ENCODE measurements at regions not wholly inside any gene's neighbourhood (a gene's known extent, or its start where the extent isn't known, plus 50 kb on each side); places are given as distances from the start of the nearest gene placed in this dataset.

- H3K27ac ChIP-seq (ENCODE audit: low read depth in 2 of 2, low read length in 1 of 2) = peak overlapping the region; percentile 64 to 69
- WGBS, 2 donors = 21 to 44% methylated on average over 16 of the region's 16 CpGs
- H3K4me1 ChIP-seq (ENCODE audit: control insufficient read depth in 2 of 2, insufficient read depth in 2 of 2, low read length in 1 of 2) = peaks cover 0 to 10% of the 10 kb centered on the region in 2 donors
- H3K4me3 ChIP-seq (ENCODE audit: low read depth in 1 of 2, low read length in 2 of 2) = no peak overlapping the region
- H3K27me3 ChIP-seq (ENCODE audit: control insufficient read depth in 1 of 2, insufficient read depth in 2 of 2, low read length in 2 of 2) = no peaks in the 10 kb centered on the region
- no peaks in the 10 kb centered on the region for H3K9me3 ChIP-seq (ENCODE audit: control insufficient read depth in 2 of 2, insufficient read depth in 1 of 2, low read depth in 1 of 2, low read length in 1 of 2)
- no peaks in the 10 kb centered on the region for H3K36me3 ChIP-seq (ENCODE audit: control insufficient read depth in 2 of 2, insufficient read depth in 2 of 2, low read length in 1 of 2)
Measured at GRCh38 chr1:209219791-209220524, 363.6 kb upstream of the CAMK1G start.

GRCh38 chr1:209222826-209223225 lies 360.7 kb upstream of the CAMK1G start:
- H3K36me3 ChIP-seq (ENCODE audit: control insufficient read depth in 2 of 2, insufficient read depth in 2 of 2, low read length in 1 of 2) = no peaks in the 10 kb centered on the region
- H3K4me1 ChIP-seq (ENCODE audit: control insufficient read depth in 2 of 2, insufficient read depth in 2 of 2, low read length in 1 of 2) = peaks cover 0 to 5% of the 10 kb centered on the region in 2 donors
- no peak overlapping the region for H3K27ac ChIP-seq (ENCODE audit: low read depth in 2 of 2, low read length in 1 of 2)
- no peaks in the 10 kb centered on the region for H3K9me3 ChIP-seq (ENCODE audit: control insufficient read depth in 2 of 2, insufficient read depth in 1 of 2, low read depth in 1 of 2, low read length in 1 of 2)
- no peak overlapping the region for H3K4me3 ChIP-seq (ENCODE audit: low read depth in 1 of 2, low read length in 2 of 2)
- H3K27me3 ChIP-seq (ENCODE audit: control insufficient read depth in 1 of 2, insufficient read depth in 2 of 2, low read length in 2 of 2) = no peaks in the 10 kb centered on the region
- 93% methylated on average over 5 of the region's 5 CpGs for whole genome bisulfite sequencing, 2 donors

- Histone ChIP-seq H3K36me3 (ENCODE audit: control insufficient read depth in 2 of 2, insufficient read depth in 2 of 2, low read length in 1 of 2) (no peaks in the 10 kb centered on the region), H3K27me3 (ENCODE audit: control insufficient read depth in 1 of 2, insufficient read depth in 2 of 2, low read length in 2 of 2) (no peaks in the 10 kb centered on the region), H3K4me1 (ENCODE audit: control insufficient read depth in 2 of 2, insufficient read depth in 2 of 2, low read length in 1 of 2) (peaks cover 0 to 5% of the 10 kb centered on the region in 2 donors), H3K9me3 (ENCODE audit: control insufficient read depth in 2 of 2, insufficient read depth in 1 of 2, low read depth in 1 of 2, low read length in 1 of 2) (no peaks in the 10 kb centered on the region), H3K4me3 (ENCODE audit: low read depth in 1 of 2, low read length in 2 of 2) (no peak overlapping the region), H3K27ac (ENCODE audit: low read depth in 2 of 2, low read length in 1 of 2) (peak overlapping the region in 1 of 2 donors; percentile 48)
- 17 to 18% methylated on average over 1 of the region's 1 CpG for WGBS, 2 donors
Measured at GRCh38 chr1:209223791-209224190, 359.7 kb upstream of the CAMK1G start.

DNA sequence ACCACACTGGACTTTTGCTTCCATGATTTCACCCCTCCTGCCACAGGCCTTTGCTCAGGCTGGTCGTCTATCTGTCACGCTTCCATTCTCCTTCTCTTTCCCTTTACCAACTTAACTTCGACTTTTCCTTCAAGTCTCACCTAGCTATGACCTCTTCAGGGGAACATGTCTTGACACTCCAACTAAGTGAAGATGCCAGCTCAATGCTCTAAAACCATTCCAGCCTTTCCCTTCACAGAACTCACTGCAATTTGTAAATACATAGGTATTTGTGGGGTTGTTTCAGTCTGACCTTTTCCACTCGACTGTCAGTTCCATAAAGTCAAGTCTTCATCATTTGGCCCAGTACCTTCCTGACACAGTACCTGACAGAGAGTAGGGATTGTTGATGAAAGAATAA lies 358.6 kb upstream of the CAMK1G start:
- H3K27me3 ChIP-seq (ENCODE audit: control insufficient read depth in 1 of 2, insufficient read depth in 2 of 2, low read length in 2 of 2) = no peaks in the 10 kb centered on the region
- peak overlapping the region; percentile 63 to 80 for H3K27ac ChIP-seq (ENCODE audit: low read depth in 2 of 2, low read length in 1 of 2)
- H3K4me3 ChIP-seq (ENCODE audit: low read depth in 1 of 2, low read length in 2 of 2) = no peak overlapping the region
- no peaks in the 10 kb centered on the region for H3K9me3 ChIP-seq (ENCODE audit: control insufficient read depth in 2 of 2, insufficient read depth in 1 of 2, low read depth in 1 of 2, low read length in 1 of 2)
- peaks cover 0 to 2% of the 10 kb centered on the region in 2 donors for H3K4me1 ChIP-seq (ENCODE audit: control insufficient read depth in 2 of 2, insufficient read depth in 2 of 2, low read length in 1 of 2)
- WGBS, 2 donors = 44 to 70% methylated on average over 4 of the region's 4 CpGs
- no peaks in the 10 kb centered on the region for H3K36me3 ChIP-seq (ENCODE audit: control insufficient read depth in 2 of 2, insufficient read depth in 2 of 2, low read length in 1 of 2)

DNA sequence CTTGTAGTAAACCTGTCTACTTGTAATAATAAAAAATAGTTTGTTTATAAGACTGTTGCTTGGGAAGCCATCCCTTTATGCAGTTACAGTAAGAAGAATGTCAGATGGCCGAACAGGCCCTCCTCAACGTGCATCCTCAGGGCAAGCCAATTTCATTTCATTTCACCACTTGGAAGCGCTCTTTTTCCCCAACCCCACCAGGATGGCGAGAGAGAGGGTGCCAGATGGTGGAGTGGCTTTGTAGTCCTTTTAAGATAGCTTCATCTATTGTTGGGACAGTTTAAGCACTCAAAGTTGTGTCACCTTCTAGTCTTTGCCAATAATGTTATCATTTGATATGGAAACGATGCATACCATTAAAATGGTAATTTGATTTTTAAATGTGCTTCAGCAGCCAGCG lies 356.3 kb upstream of the CAMK1G start:
- Histone ChIP-seq H3K27ac (ENCODE audit: low read depth in 2 of 2, low read length in 1 of 2) (no peak overlapping the region), H3K4me1 (ENCODE audit: control insufficient read depth in 2 of 2, insufficient read depth in 2 of 2, low read length in 1 of 2) (no peaks in the 10 kb centered on the region), H3K9me3 (ENCODE audit: control insufficient read depth in 2 of 2, insufficient read depth in 1 of 2, low read depth in 1 of 2, low read length in 1 of 2) (peaks cover 5 to 7% of the 10 kb centered on the region in 2 donors), H3K27me3 (ENCODE audit: control insufficient read depth in 1 of 2, insufficient read depth in 2 of 2, low read length in 2 of 2) (no peaks in the 10 kb centered on the region), H3K4me3 (ENCODE audit: low read depth in 1 of 2, low read length in 2 of 2) (no peak overlapping the region), H3K36me3 (ENCODE audit: control insufficient read depth in 2 of 2, insufficient read depth in 2 of 2, low read length in 1 of 2) (no peaks in the 10 kb centered on the region)
- 77 to 82% methylated on average over 6 of the region's 6 CpGs for WGBS, 2 donors

- Histone ChIP-seq H3K4me1 (ENCODE audit: control insufficient read depth in 2 of 2, insufficient read depth in 2 of 2, low read length in 1 of 2) (no peaks in the 10 kb centered on the region), H3K9me3 (ENCODE audit: control insufficient read depth in 2 of 2, insufficient read depth in 1 of 2, low read depth in 1 of 2, low read length in 1 of 2) (peaks cover 7 to 11% of the 10 kb centered on the region in 2 donors), H3K4me3 (ENCODE audit: low read depth in 1 of 2, low read length in 2 of 2) (no peak overlapping the region), H3K27ac (ENCODE audit: low read depth in 2 of 2, low read length in 1 of 2) (no peak overlapping the region), H3K36me3 (ENCODE audit: control insufficient read depth in 2 of 2, insufficient read depth in 2 of 2, low read length in 1 of 2) (no peaks in the 10 kb centered on the region), H3K27me3 (ENCODE audit: control insufficient read depth in 1 of 2, insufficient read depth in 2 of 2, low read length in 2 of 2) (no peaks in the 10 kb centered on the region)
- 75% methylated on average over 3 of the region's 3 CpGs for WGBS, 2 donors
Measured at GRCh38 chr1:209227941-209228340, 355.6 kb upstream of the CAMK1G start.

GRCh38 chr1:209229494-209230061 lies 353.9 kb upstream of the CAMK1G start:
- Histone ChIP-seq H3K36me3 (ENCODE audit: control insufficient read depth in 2 of 2, insufficient read depth in 2 of 2, low read length in 1 of 2) (no peaks in the 10 kb centered on the region), H3K9me3 (ENCODE audit: control insufficient read depth in 2 of 2, insufficient read depth in 1 of 2, low read depth in 1 of 2, low read length in 1 of 2) (peaks cover 7 to 13% of the 10 kb centered on the region in 2 donors), H3K27me3 (ENCODE audit: control insufficient read depth in 1 of 2, insufficient read depth in 2 of 2, low read length in 2 of 2) (no peaks in the 10 kb centered on the region), H3K27ac (ENCODE audit: low read depth in 2 of 2, low read length in 1 of 2) (peak overlapping the region in 1 of 2 donors; percentile 51), H3K4me3 (ENCODE audit: low read depth in 1 of 2, low read length in 2 of 2) (no peak overlapping the region), H3K4me1 (ENCODE audit: control insufficient read depth in 2 of 2, insufficient read depth in 2 of 2, low read length in 1 of 2) (no peaks in the 10 kb centered on the region)
- WGBS, 2 donors = 45 to 58% methylated on average over 3 of the region's 3 CpGs

GRCh38 chr1:209230314-209230713 lies 353.2 kb upstream of the CAMK1G start:
- H3K27me3 ChIP-seq (ENCODE audit: control insufficient read depth in 1 of 2, insufficient read depth in 2 of 2, low read length in 2 of 2) = no peaks in the 10 kb centered on the region
- H3K27ac ChIP-seq (ENCODE audit: low read depth in 2 of 2, low read length in 1 of 2) = peak overlapping the region; percentile 11 to 36
- H3K4me3 ChIP-seq (ENCODE audit: low read depth in 1 of 2, low read length in 2 of 2) = no peak overlapping the region
- peaks cover 7 to 15% of the 10 kb centered on the region in 2 donors for H3K9me3 ChIP-seq (ENCODE audit: control insufficient read depth in 2 of 2, insufficient read depth in 1 of 2, low read depth in 1 of 2, low read length in 1 of 2)
- H3K36me3 ChIP-seq (ENCODE audit: control insufficient read depth in 2 of 2, insufficient read depth in 2 of 2, low read length in 1 of 2) = no peaks in the 10 kb centered on the region
- no peaks in the 10 kb centered on the region for H3K4me1 ChIP-seq (ENCODE audit: control insufficient read depth in 2 of 2, insufficient read depth in 2 of 2, low read length in 1 of 2)
- WGBS, 2 donors = 57 to 63% methylated on average over 1 of the region's 1 CpG

GRCh38 chr1:209231476-209232156 lies 351.9 kb upstream of the CAMK1G start:
- peaks cover 7 to 15% of the 10 kb centered on the region in 2 donors for H3K9me3 ChIP-seq (ENCODE audit: control insufficient read depth in 2 of 2, insufficient read depth in 1 of 2, low read depth in 1 of 2, low read length in 1 of 2)

More at GRCh38 chr1:209231476-209232156, 351.9 kb upstream of the CAMK1G start:
- Histone ChIP-seq H3K4me1 (ENCODE audit: control insufficient read depth in 2 of 2, insufficient read depth in 2 of 2, low read length in 1 of 2) (no peaks in the 10 kb centered on the region), H3K36me3 (ENCODE audit: control insufficient read depth in 2 of 2, insufficient read depth in 2 of 2, low read length in 1 of 2) (no peaks in the 10 kb centered on the region), H3K27me3 (ENCODE audit: control insufficient read depth in 1 of 2, insufficient read depth in 2 of 2, low read length in 2 of 2) (no peaks in the 10 kb centered on the region), H3K27ac (ENCODE audit: low read depth in 2 of 2, low read length in 1 of 2) (no peak overlapping the region), H3K4me3 (ENCODE audit: low read depth in 1 of 2, low read length in 2 of 2) (no peak overlapping the region)
- WGBS, 2 donors = 33 to 43% methylated on average over 79 to 84 of the region's 84 CpGs

Measured in esophagus (tissue), 2 donors.